LNCaP clone FGC (cell line): ENCODE measurements at regions not wholly inside any gene's neighbourhood (a gene's known extent, or its start where the extent isn't known, plus 50 kb on each side); places are given as distances from the start of the nearest gene placed in this dataset.

ENCODE experiments used
- DNase-seq: peaks from one replicate; pipeline ENCODE4 v3.0.0-alpha.2; 2011; ENCODE audit warnings: low read depth
- H3K4me3 ChIP-seq: 2 replicates; pipeline ENCODE4 v1.5.1; 2011; ENCODE audit warnings: mild to moderate bottlenecking, low read depth, low read length, control low read depth
- CTCF ChIP-seq: IDR thresholded peaks from 2 replicates; pipeline ENCODE4 v1.5.1; 2012; ENCODE audit warnings: mild to moderate bottlenecking; ENCODE audit not compliant: control insufficient read depth, insufficient read depth; ENCODE audit errors: extremely low read depth

GRCh38 chr16:85237817-85238216 is 125.5 kb upstream of the CIBAR2 start:
- no peak overlapping the region for H3K4me3 ChIP-seq
- no peak for TF ChIP-seq CTCF
- no peak for DNase-seq

- TF ChIP-seq CTCF = no peak
- no peak overlapping the region for H3K4me3 ChIP-seq
- no peak for DNase-seq
Observed at GRCh38 chr16:85238233-85238647, 126.0 kb upstream of the CIBAR2 start.

GRCh38 chr16:85239239-85239638 is 127.0 kb upstream of the CIBAR2 start:
- TF ChIP-seq CTCF = no peak
- no peak for DNase-seq

GRCh38 chr16:85239871-85240270 is 127.6 kb upstream of the CIBAR2 start:
- no peak overlapping the region for H3K4me3 ChIP-seq
- DNase-seq = no peak
- TF ChIP-seq CTCF = no peak

More at GRCh38 chr16:85239239-85239638, 127.0 kb upstream of the CIBAR2 start:
- no peak overlapping the region for H3K4me3 ChIP-seq

GRCh38 chr16:85240982-85241924 is 129.0 kb upstream of the CIBAR2 start:
- no peak overlapping the region for H3K4me3 ChIP-seq
- no peak for DNase-seq
- no peak for TF ChIP-seq CTCF

GRCh38 chr16:85242140-85242539 is 129.9 kb upstream of the CIBAR2 start:
- DNase-seq = no peak
- H3K4me3 ChIP-seq = no peak overlapping the region
- TF ChIP-seq CTCF = no peak
